GM12872 (cell line): ENCODE measurements at regions not wholly inside any gene's neighbourhood (a gene's known extent, or its start where the extent isn't known, plus 50 kb on each side); places are given as distances from the start of the nearest gene placed in this dataset.

ENCODE experiments used
- TF ChIP-seq, protein P1 (sequence below): IDR thresholded peaks from 3 replicates; pipeline ENCODE4 v1.5.1; 2011; ENCODE audit warnings: low read depth, mild to moderate bottlenecking, low read length, moderate library complexity; ENCODE audit not compliant: insufficient read depth

DNA sequence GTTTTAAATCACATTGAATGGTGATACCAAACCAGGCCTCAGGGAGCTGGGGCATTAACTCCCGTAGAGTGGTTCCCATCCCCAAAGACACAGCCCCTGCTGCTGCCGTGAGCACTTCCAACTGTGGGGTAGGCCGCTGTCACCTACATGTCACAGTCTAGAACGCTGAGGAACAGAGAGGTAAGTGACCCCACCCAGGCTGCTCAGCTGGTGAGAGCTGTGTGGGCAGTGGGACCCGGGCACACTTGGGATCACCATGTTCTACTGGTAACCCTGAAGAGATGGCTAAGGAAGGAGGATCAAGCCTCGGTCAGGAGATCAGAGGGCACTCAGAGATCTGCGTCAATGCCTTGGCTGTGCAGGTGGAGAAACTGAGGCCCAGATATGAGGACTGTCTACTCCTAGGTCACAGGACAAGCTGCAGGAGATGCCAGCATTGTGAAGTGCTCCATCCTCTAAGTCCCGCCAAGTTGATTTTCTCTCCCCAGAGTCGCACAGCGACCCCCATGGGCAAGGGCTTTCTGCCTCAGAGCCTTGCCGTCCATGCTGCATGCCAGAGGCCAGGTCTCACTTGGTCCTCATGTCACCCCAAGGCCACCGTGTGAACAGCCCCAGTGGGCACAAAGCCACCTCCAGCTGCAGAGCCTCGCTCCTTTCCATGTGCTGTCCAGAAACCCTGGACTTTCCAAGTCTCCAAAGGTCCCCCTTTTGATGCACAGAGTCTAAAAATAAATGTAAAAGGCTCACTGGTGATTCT, 144.2 kb upstream of the OTOS start:
- TF ChIP-seq, protein P1, sequence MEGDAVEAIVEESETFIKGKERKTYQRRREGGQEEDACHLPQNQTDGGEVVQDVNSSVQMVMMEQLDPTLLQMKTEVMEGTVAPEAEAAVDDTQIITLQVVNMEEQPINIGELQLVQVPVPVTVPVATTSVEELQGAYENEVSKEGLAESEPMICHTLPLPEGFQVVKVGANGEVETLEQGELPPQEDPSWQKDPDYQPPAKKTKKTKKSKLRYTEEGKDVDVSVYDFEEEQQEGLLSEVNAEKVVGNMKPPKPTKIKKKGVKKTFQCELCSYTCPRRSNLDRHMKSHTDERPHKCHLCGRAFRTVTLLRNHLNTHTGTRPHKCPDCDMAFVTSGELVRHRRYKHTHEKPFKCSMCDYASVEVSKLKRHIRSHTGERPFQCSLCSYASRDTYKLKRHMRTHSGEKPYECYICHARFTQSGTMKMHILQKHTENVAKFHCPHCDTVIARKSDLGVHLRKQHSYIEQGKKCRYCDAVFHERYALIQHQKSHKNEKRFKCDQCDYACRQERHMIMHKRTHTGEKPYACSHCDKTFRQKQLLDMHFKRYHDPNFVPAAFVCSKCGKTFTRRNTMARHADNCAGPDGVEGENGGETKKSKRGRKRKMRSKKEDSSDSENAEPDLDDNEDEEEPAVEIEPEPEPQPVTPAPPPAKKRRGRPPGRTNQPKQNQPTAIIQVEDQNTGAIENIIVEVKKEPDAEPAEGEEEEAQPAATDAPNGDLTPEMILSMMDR, result no peak

DNA sequence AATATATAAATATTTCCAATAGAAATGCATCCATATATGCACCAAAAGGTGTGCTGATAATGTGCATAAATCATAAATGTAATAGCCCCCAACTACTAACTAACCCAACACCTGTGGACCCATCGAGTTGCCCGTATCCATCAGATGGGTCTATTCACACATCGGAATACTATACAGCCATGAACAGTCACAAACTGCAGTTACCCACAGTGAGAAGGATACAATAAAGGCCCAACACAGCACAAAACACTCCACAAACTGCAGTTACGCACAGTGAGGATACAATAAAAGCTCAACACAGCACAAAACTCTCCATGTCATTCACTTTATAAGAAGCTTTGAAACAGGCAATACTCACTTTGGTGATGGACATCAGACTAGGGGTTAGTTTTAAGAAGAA, 145.3 kb upstream of the OTOS start:
- TF ChIP-seq, protein P1, result no peak

GRCh38 chr2:240286596-240286995, 146.1 kb upstream of the OTOS start:
- TF ChIP-seq, protein P1, result no peak

- TF ChIP-seq, protein P1, result no peak
Observed at GRCh38 chr2:240287011-240287410, 146.6 kb upstream of the OTOS start.

GRCh38 chr2:240287496-240288086, 147.1 kb upstream of the OTOS start:
- TF ChIP-seq, protein P1, result no peak

DNA sequence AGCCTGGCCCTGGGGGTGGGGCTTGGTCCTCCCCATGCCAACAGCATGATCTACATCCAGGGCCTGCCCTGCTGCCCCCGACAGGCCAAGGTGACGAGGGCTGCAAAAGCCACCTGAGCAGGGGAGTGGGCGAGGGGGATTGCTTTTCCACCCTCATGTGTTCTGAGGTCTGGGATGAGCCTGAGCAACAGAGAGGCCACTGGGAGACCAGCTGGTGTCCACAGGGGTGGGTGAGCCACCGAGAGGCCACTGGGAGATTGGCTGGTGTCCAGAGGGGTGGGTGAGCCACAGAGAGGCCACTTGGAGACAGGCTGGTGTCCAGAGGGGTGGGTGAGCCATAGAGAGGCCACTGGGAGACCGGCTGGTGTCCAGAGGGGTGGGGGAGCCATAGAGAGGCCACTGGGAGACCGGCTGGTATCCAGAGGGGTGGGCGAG, 147.4 kb upstream of the GPC1 start:
- TF ChIP-seq, protein P1, result no peak

DNA sequence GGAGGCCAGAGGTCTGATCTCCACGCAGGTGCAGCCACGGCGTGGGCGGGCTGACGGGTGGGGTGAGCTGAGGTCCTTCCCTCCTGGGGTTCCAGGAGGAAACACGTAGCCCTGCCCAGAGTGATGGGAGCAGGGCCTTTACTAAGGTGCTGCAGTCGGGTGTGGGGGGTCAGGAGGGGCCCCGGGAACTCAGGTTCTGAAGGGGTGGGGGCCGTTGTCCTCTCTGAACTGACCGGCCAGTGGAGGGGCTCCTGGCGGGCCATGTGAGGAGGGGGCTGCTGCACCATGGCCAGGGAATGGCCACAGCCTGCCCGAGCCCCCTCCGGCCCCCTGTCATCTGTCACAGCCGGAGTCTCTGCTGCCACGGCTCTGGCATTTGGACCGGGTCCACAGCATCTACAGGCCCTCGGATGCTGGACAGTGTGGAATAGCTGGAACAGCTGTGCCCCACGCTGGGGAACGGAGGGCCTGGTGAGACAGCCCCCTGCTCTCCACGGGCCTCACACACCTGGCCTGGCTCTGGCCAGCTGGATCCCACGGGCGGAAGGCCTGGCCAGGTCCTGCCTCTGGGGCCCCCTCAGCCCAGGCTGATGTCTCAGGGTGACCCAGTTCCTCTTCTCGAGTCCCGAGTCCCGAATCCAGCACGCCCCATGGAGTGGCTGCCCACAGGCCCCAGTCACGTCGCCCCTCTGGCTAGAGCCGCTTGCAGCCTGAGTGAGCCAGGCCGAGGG, 145.6 kb upstream of the GPC1 start:
- TF ChIP-seq, protein P1, result no peak
